NCI-H2081 (cell line): ENCODE measurements at regions not wholly inside any gene's neighbourhood (a gene's known extent, or its start where the extent isn't known, plus 50 kb on each side); places are given as distances from the start of the nearest gene placed in this dataset.

Experiments
- DNase-seq, 2 experiments: peaks; one replicate each; lab custom pipeline; 2025; lab: John Stamatoyannopoulos, UW

- DNase-seq: no peak
These were observed 165.1 kb upstream of the TMCC3 start for GRCh38 chr12:94815450-94815849.

GRCh38 chr12:94813314-94813713, 163.0 kb upstream of the TMCC3 start:
- peak in 1 of 2 experiments; percentile 9 for DNase-seq

- DNase-seq: no peak
These were observed 162.0 kb upstream of the TMCC3 start for GRCh38 chr12:94812345-94812744.

GRCh38 chr12:94811611-94812010, 161.3 kb upstream of the TMCC3 start:
- DNase-seq: no peak

GRCh38 chr12:94807951-94808350, 157.6 kb upstream of the TMCC3 start:
- DNase-seq: no peak

GRCh38 chr12:94806617-94807016, 156.3 kb upstream of the TMCC3 start:
- DNase-seq: no peak

- DNase-seq: no peak
These were observed 155.6 kb upstream of the TMCC3 start for GRCh38 chr12:94805749-94806529.

- DNase-seq: no peak
These were observed 153.6 kb upstream of the TMCC3 start for GRCh38 chr12:94803939-94804338.

- no peak for DNase-seq
These were observed 152.4 kb upstream of the TMCC3 start for GRCh38 chr12:94802796-94803195.

- DNase-seq: no peak
These were observed 151.4 kb upstream of the TMCC3 start for GRCh38 chr12:94801745-94802144.

- no peak for DNase-seq
These were observed 148.8 kb upstream of the TMCC3 start for GRCh38 chr12:94799136-94799535.

GRCh38 chr12:94798113-94798512, 147.8 kb upstream of the TMCC3 start:
- no peak for DNase-seq

GRCh38 chr12:94795520-94795919, 145.2 kb upstream of the TMCC3 start:
- no peak for DNase-seq

GRCh38 chr12:94795044-94795443, 144.7 kb upstream of the TMCC3 start:
- DNase-seq: no peak

GRCh38 chr12:94793191-94793595, 142.8 kb upstream of the TMCC3 start:
- no peak for DNase-seq

- DNase-seq: no peak
These were observed 142.3 kb upstream of the TMCC3 start for GRCh38 chr12:94792693-94793092.

- no peak for DNase-seq
These were observed 141.6 kb upstream of the TMCC3 start for GRCh38 chr12:94791933-94792332.

- no peak for DNase-seq
These were observed 140.5 kb upstream of the TMCC3 start for GRCh38 chr12:94790825-94791224.

GRCh38 chr12:94790370-94790769, 140.0 kb upstream of the TMCC3 start:
- no peak for DNase-seq

GRCh38 chr12:94789510-94790225, 139.3 kb upstream of the TMCC3 start:
- DNase-seq: no peak

- no peak for DNase-seq
These were observed 137.9 kb upstream of the TMCC3 start for GRCh38 chr12:94788298-94788697.

- DNase-seq: no peak
These were observed 136.5 kb upstream of the TMCC3 start for GRCh38 chr12:94786906-94787305.

- no peak for DNase-seq
These were observed 133.5 kb upstream of the TMCC3 start for GRCh38 chr12:94783862-94784261.

- DNase-seq: no peak
These were observed 133.0 kb upstream of the TMCC3 start for GRCh38 chr12:94783343-94783742.
